NB4 (cell line): ENCODE measurements at regions not wholly inside any gene's neighbourhood (a gene's known extent, or its start where the extent isn't known, plus 50 kb on each side); places are given as distances from the start of the nearest gene placed in this dataset.
A peak's percentile ranks its signal among the peaks of the same experiment; 100 is the strongest.
"Not testable (repeated sequence)": the region's sequence is repeated elsewhere in the genome, so short reads cannot be mapped to it uniquely, and the experiment has no call there.

Experiments
- DNase-seq: peaks from one replicate; pipeline ENCODE4 v3.0.0; 2010; ENCODE audit warnings: low read depth
- H3K4me3 ChIP-seq: one replicate; pipeline ENCODE4 v1.5.1; 2011; ENCODE audit warnings: mild to moderate bottlenecking, low read depth, low read length, moderate library complexity
- MAX ChIP-seq: IDR thresholded peaks from 2 replicates; pipeline ENCODE4 v1.6.1; 2011; ENCODE audit warnings: low read depth, low read length
- MYC ChIP-seq: IDR thresholded peaks from 2 replicates; pipeline ENCODE4 v1.6.1; 2011; ENCODE audit warnings: low read depth, low read length
- POLR2A ChIP-seq: IDR thresholded peaks from 2 replicates; pipeline ENCODE4 v1.6.1; 2011; ENCODE audit warnings: mild to moderate bottlenecking; ENCODE audit not compliant: insufficient read length; ENCODE audit errors: extremely low read depth
- TF ChIP-seq, protein P1 (sequence below): IDR thresholded peaks from one replicate; pipeline ENCODE4 v1.5.1; 2012; ENCODE audit warnings: low read depth, low read length

DNA sequence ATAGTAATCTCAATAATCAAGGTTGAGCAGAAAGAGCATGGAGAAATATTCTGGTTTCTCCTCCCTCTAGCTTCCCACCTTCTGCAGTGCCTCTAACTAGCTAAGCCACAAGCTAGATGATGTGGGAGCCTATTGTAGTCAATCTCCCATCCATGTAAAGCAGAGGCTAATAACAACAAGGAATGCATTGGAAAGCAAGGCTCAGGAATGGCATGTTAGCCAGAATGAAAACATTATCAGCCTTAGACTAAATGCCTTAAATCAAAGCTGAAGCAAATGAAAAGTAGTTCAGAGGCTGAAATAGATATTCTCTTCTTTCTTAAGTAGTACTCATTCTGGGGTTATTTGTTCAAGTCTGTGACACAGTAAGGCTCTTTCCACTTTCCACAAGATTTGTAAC, 350.3 kb upstream of the DPPA4 start:
- TF ChIP-seq POLR2A (no peak), MYC (no peak), MAX (no peak)
- TF ChIP-seq, protein P1, sequence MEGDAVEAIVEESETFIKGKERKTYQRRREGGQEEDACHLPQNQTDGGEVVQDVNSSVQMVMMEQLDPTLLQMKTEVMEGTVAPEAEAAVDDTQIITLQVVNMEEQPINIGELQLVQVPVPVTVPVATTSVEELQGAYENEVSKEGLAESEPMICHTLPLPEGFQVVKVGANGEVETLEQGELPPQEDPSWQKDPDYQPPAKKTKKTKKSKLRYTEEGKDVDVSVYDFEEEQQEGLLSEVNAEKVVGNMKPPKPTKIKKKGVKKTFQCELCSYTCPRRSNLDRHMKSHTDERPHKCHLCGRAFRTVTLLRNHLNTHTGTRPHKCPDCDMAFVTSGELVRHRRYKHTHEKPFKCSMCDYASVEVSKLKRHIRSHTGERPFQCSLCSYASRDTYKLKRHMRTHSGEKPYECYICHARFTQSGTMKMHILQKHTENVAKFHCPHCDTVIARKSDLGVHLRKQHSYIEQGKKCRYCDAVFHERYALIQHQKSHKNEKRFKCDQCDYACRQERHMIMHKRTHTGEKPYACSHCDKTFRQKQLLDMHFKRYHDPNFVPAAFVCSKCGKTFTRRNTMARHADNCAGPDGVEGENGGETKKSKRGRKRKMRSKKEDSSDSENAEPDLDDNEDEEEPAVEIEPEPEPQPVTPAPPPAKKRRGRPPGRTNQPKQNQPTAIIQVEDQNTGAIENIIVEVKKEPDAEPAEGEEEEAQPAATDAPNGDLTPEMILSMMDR: no peak
- no peak for DNase-seq
- H3K4me3 ChIP-seq: no peak overlapping the region

- no peak for DNase-seq
- no peak overlapping the region for H3K4me3 ChIP-seq
- TF ChIP-seq, protein P1: no peak
- TF ChIP-seq MAX: no peak
Observed at GRCh38 chr3:109696932-109697331, 359.6 kb upstream of the DPPA4 start.

DNA sequence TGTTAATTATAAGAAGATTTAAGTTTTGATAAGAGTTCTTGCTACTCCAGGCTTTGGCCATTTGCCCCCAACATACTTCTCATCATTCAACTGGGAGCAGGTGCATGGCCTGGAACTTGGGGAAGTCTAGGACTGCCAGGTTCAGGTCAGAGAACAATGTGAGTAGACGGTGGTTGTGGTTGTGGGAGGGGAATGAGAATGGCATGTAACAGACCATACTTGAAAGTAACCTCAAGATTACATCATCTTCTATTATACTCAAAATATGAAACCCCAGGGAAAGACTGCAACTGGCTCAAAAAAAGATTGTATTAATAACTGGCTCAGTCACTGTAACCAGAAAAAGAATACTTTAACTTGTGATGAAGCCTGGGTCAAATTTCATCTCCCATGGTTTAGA, 364.9 kb upstream of the DPPA4 start:
- peak; percentile 38 for DNase-seq
- TF ChIP-seq MAX (no peak), POLR2A (no peak), MYC (no peak)
- TF ChIP-seq, protein P1: no peak
- no peak overlapping the region for H3K4me3 ChIP-seq

DNA sequence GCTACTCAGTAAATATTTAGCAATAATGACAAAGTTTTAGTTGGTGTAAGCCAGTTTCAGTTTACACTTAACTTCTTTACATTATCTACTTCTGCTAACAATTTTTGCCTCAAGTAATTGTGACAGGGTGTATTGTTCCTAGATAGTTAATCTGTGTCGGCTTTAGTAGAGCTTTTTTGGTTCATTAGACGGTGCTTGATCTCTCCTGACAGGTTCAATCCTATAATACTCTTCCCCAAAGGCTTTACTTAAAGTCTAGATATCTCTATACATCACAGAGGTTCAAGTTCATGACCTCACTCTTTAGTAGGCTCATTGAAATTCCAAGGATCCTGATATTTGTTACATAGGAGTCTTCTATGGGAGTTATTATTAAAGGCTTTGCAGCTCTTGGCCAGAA, 365.6 kb upstream of the DPPA4 start:
- TF ChIP-seq MYC (no peak), POLR2A (no peak), MAX (no peak)
- TF ChIP-seq, protein P1: no peak
- no peak for DNase-seq
- H3K4me3 ChIP-seq: no peak overlapping the region

DNA sequence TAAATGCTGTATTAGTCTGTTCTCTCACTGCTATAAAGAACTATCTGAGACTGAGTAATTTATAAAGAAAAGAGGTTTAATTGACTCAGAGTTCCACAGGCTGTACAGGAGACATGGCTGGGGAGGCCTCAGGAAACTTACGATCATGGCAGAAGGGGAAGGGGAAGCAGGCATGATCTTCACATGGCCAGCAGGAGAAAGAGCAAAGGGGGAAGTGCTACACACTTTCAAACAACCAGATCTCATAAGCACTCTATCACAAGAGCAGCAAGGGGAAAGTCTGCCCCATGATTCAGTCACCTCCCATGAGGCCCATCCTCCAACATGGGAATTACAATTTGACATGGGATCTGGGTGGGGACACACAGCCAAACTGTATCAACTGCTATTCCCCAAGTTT, 367.8 kb upstream of the DPPA4 start:
- DNase-seq, H3K4me3 ChIP-seq: not testable (repeated sequence)

GRCh38 chr3:109707617-109708016, 370.3 kb upstream of the DPPA4 start:
- no peak overlapping the region for H3K4me3 ChIP-seq
- no peak for DNase-seq
- TF ChIP-seq POLR2A: no peak
- no peak for TF ChIP-seq MYC
- TF ChIP-seq MAX: no peak
- TF ChIP-seq, protein P1: no peak
